Vagina (tissue), 2 donors: ENCODE measurements at regions not wholly inside any gene's neighbourhood (a gene's known extent, or its start where the extent isn't known, plus 50 kb on each side); places are given as distances from the start of the nearest gene placed in this dataset.

Experiments used
- CTCF ChIP-seq, 3 experiments: fragments of 450-650 bp in 2 of 3; fragments of 200-600 bp in 1 of 3; sonication (generic) in 1 of 3; IDR thresholded peaks; one replicate each; pipeline ENCODE4 v1.5.1; 2017 to 2019; ENCODE audit warnings: antibody characterized with exemption in 3 of 3, mild to moderate bottlenecking in 2 of 3, moderate library complexity in 2 of 3
- POLR2A ChIP-seq, 2 donors: fragments of 450-650 bp; IDR thresholded peaks; one replicate each; pipeline ENCODE4 v1.6.1; 2017; ENCODE audit warnings: antibody characterized with exemption in 2 of 2, mild to moderate bottlenecking in 2 of 2, moderate library complexity in 2 of 2

- TF ChIP-seq CTCF (IDR thresholded peaks at IDR 0.05) = no peak
- no peak for TF ChIP-seq POLR2A (IDR thresholded peaks at IDR 0.05)
These were observed 687.1 kb upstream of the NEGR1 start for GRCh38 chr1:72969461-72969860.
